GM20431 (cell line): ENCODE measurements at regions not wholly inside any gene's neighbourhood (a gene's known extent, or its start where the extent isn't known, plus 50 kb on each side); places are given as distances from the start of the nearest gene placed in this dataset.

Experiments used
- in situ Hi-C: fragments of 300-500 bp; cut with MseI, MboI; formaldehyde crosslinking; loops from one replicate; pipeline ENCODE4 v1.15.0; 2020; ENCODE audit warnings: low sequenced_read_pairs; ENCODE audit not compliant: unreplicated experiment

- in situ Hi-C loops = no loop called here
Measured at GRCh38 chr6:44558024-44558831, 170.7 kb downstream of the CDC5L start.

GRCh38 chr6:44558832-44559251 is 171.3 kb downstream of the CDC5L start:
- in situ Hi-C loops = no loop called here

GRCh38 chr6:44559486-44560270 is 172.2 kb downstream of the CDC5L start:
- in situ Hi-C loops = no loop called here

GRCh38 chr6:44560458-44561059 is 173.1 kb downstream of the CDC5L start:
- in situ Hi-C loops = no loop called here

- in situ Hi-C loops = no loop called here
Measured at GRCh38 chr6:44561060-44561623, 173.6 kb downstream of the CDC5L start.

GRCh38 chr6:44561832-44562665 is 174.5 kb downstream of the CDC5L start:
- in situ Hi-C loops = no loop called here

- in situ Hi-C loops = no loop called here
Measured at GRCh38 chr6:44563397-44563796, 175.9 kb downstream of the CDC5L start.

- in situ Hi-C loops = no loop called here
Measured at GRCh38 chr6:44564906-44565524, 177.5 kb downstream of the CDC5L start.

GRCh38 chr6:44567406-44567805 is 179.9 kb downstream of the CDC5L start:
- in situ Hi-C loops = no loop called here

GRCh38 chr6:44569131-44569530 is 181.6 kb downstream of the CDC5L start:
- in situ Hi-C loops = no loop called here

GRCh38 chr6:44569931-44570385 is 182.5 kb downstream of the CDC5L start:
- in situ Hi-C loops = no loop called here

GRCh38 chr6:44571510-44571909 is 184.0 kb downstream of the CDC5L start:
- in situ Hi-C loops = no loop called here

GRCh38 chr6:44572346-44572745 is 184.8 kb downstream of the CDC5L start:
- in situ Hi-C loops = no loop called here

GRCh38 chr6:44575644-44576043 is 188.1 kb downstream of the CDC5L start:
- in situ Hi-C loops = no loop called here

- in situ Hi-C loops = no loop called here
Measured at GRCh38 chr6:44576132-44576631, 188.7 kb downstream of the CDC5L start.

GRCh38 chr6:44580901-44581300 is 193.4 kb downstream of the CDC5L start:
- in situ Hi-C loops = no loop called here

- in situ Hi-C loops = no loop called here
Measured at GRCh38 chr6:44582930-44583329, 195.4 kb downstream of the CDC5L start.

GRCh38 chr6:44590471-44590870 is 203.0 kb downstream of the CDC5L start:
- in situ Hi-C loops = no loop called here

GRCh38 chr6:44593539-44593944 is 206.0 kb downstream of the CDC5L start:
- in situ Hi-C loops = no loop called here
